ENCODE measurements at regions not wholly inside any gene's neighbourhood (a gene's known extent, or its start where the extent isn't known, plus 50 kb on each side); places are given as distances from the start of the nearest gene placed in this dataset.

DNA sequence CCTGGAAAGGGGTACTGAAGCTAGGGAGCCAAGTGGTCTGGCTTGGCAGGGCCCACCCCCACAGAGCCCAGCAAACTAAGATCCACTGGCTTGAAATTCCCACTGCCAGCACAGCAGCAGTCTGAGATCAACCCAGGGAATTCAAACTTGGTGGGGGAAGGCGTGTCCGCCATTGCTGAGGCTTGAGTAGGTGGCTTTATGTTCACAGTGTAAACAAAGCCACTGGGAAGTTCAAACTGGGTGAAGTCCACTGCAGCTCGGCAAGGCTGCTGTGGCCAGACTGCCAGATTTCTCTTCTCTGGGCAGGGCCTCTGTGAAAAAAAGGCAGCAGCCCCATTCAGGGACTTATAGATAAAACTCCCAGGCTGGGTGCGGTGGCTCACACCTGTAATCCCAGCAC, 58.9 kb downstream of the TFDP3 start:
- no peak for DNase-seq

DNA sequence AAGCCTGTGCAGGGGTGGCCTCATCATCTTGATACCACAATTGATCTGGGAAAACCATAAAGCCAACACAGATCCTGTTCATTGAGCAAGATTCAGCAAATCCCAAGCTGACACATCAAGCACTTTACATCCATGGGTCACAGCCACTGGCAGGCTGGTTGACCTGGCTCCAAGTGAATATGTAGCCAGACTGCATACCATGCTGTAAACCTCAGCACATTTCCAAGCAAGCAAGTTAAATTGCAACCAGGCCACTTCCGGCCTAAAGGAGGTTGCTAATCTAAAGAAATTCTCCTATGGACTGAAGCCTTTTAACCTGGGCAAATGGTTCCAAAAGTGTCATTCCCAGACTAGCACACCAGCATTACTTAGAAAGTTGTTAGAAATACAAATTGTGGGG, 54.4 kb upstream of the USP26 start:
- DNase-seq = peak; percentile 26

DNA sequence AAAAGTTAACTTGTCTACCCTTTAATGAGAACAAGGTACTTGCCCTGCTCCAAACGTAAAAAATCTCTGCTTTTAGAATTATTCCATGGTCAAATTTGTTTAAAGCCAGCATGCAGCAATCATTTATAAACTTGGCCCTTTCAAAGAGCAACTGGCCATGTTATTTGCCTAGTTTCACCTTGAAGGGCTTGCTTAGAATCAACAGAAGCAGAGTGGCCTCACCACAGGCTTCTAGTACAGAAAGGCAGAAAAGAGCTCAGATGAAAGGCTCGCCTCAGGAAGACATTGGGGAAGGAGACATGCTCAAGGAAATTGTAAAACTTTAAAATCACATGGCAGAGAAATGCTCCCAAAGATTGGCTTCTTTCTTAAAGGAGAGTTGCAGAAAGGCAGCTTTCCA, 53.8 kb upstream of the USP26 start:
- no peak for DNase-seq
